HG03354 (cell line): ENCODE measurements at regions not wholly inside any gene's neighbourhood (a gene's known extent, or its start where the extent isn't known, plus 50 kb on each side); places are given as distances from the start of the nearest gene placed in this dataset.
"Not testable (repeated sequence)": the region's sequence is repeated elsewhere in the genome, so short reads cannot be mapped to it uniquely, and the experiment has no call there.

Experiments
- ATAC-seq: cut with Tn5 transposase; IDR thresholded peaks from one replicate; pipeline ENCODE4 v1.9.1; 2021; ENCODE audit warnings: mild to moderate bottlenecking; ENCODE audit not compliant: unreplicated experiment, poor library complexity, severe bottlenecking

GRCh38 chr12:84113666-84114065 is 798.9 kb downstream of the SLC6A15 start:
- no peak for ATAC-seq

GRCh38 chr12:84103886-84104285 is 808.7 kb downstream of the SLC6A15 start:
- not testable (repeated sequence) for ATAC-seq

- not testable (repeated sequence) for ATAC-seq
These were observed 810.6 kb downstream of the SLC6A15 start for GRCh38 chr12:84101963-84102362.

GRCh38 chr12:84099591-84099990 is 813.0 kb downstream of the SLC6A15 start:
- ATAC-seq, result not testable (repeated sequence)

DNA sequence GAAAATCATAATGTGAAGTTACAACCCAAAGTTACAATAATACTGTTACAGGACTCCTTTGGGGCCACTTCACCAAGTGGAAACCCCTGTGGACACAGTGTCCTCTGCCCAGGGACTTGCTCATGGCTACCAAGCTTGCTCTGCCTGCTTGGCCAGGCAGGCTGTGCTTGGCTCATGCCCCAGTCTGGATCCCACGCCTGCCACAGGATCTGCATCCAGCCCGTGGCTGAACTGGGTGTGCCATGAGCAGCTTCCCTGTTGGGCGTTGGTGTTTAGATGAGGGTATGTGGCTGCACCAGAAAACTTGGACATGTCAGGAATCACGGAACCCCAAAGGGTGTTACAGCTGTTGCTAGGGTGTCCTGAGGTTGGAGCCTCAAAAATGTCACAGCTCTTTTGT is 820.9 kb downstream of the SLC6A15 start:
- ATAC-seq, result no peak

- ATAC-seq, result no peak
These were observed 823.2 kb downstream of the SLC6A15 start for GRCh38 chr12:84089356-84089755.

- no peak for ATAC-seq
These were observed 827.6 kb downstream of the SLC6A15 start for GRCh38 chr12:84085046-84085445.

GRCh38 chr12:84079626-84080025 is 833.0 kb downstream of the SLC6A15 start:
- no peak for ATAC-seq

DNA sequence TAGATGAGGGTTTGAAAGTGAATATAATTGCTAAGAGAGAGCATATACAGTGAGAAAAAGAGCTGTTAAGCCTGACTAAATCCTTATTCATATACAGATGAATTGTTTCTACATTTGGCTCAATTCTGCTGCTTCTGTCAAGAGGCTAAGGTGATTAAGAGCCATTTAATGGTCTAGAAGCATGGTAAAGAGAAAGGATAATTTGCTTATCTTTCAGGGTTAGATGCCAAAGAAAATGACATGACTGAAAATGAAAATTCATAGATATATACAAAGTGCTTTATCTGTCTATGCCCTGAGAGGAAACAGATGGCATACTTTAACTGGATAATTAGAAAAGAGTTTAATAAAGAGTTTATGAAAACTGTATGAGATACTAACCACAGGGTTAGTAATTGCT is 834.9 kb downstream of the SLC6A15 start:
- ATAC-seq, result no peak

DNA sequence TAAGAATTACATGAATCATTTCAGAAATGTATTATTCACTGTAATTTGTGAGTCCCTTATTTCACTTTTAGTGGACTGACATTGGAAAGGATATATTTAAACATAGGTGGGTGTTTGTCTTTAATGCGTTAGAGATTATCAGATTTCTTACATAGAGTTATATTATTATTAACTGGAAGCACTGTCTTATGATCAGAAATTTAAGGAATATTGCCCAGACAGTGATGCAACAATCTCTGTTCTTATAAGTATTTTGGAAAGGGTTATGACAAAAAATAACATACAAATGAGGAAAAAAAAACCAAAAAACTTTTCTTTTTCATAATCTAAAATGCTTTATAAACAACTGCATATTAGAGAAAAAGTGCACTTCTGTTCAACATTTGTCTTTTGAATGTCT is 836.6 kb downstream of the SLC6A15 start:
- no peak for ATAC-seq

GRCh38 chr12:84073401-84073800 is 839.2 kb downstream of the SLC6A15 start:
- ATAC-seq, result no peak

- no peak for ATAC-seq
These were observed 839.6 kb downstream of the SLC6A15 start for GRCh38 chr12:84072961-84073360.

DNA sequence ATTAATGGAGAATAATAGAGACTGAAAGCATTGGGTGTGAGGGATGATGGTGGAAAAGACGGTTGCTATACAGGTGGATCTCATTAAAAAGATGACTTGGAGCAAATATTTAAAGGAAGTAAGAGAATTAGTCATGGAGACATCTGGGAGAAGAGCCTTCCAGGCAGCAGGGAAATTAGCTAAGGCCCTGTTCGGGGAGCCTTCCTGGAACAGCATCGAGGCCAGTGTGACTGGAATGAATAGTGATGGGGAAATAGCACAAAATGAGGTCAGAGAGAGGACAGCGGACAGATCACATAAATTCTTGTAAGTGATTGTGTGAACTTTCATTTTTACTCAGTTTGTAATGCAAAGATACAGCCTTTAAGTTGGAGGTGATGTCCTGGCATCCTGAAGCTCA is 842.3 kb downstream of the SLC6A15 start:
- no peak for ATAC-seq

- ATAC-seq, result no peak
These were observed 842.9 kb downstream of the SLC6A15 start for GRCh38 chr12:84069699-84070098.

- no peak for ATAC-seq
These were observed 843.4 kb downstream of the SLC6A15 start for GRCh38 chr12:84069198-84069597.

DNA sequence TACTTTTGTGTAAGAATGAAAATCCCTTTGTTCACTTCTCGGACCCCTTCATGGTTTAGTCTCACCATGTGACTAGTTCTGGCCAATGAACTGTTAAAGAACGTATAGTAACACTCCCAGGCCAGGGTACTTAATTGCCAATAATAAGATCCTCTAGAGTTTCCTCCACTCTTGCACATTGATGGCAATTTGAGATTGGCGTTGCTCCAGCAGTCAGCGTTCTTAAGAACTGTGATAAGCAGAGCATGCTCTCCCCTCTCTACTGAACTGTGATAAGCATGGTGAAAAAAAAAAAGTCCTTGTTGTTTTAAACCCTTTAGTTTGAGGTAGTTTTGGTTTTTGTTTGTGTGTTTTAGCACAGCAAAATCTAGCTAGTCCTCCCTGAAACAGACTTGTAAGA is 854.5 kb downstream of the SLC6A15 start:
- ATAC-seq, result no peak

GRCh38 chr12:84054811-84055210 is 857.8 kb downstream of the SLC6A15 start:
- ATAC-seq, result no peak

GRCh38 chr12:84047881-84048280 is 864.7 kb downstream of the SLC6A15 start:
- no peak for ATAC-seq

DNA sequence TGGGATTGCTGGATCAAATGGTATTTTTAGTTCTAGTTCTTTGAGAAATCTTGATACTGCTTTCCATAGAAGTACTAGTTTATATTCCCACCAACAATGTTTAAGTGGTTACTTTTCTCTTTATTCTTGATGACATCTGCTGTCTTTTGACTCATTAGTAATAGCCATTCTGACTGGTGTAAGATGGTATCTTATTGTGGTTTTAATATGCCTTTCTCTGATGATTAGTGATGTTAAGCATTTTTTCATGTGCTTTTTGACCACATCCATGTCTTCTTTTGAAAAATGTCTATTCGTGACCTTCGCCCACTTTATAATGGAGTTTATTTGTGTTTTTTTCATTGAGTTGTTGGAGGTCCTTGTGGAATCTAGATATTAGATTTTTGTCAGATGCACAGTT is 865.7 kb downstream of the SLC6A15 start:
- ATAC-seq, result no peak

DNA sequence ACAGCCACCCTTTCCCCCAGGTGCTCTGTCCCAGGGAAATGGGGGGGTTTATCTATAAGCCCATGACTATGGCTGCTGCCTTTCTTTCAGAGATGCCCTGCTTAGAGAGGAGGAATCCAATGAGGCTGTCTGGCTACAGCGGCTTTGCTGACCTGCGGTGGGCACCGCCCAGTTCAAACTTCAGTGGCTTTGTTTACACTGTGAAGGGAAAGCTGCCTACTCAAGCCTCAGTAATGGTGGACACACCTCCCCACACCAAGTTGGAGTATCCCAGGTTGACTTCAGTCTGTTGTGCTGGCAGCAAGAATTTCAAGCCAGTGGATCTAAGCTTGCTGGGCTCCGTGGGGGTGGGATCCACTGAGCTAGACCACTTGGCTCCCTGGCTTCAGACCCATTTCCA is 869.2 kb downstream of the SLC6A15 start:
- ATAC-seq, result no peak

- ATAC-seq, result no peak
These were observed 874.4 kb downstream of the SLC6A15 start for GRCh38 chr12:84038242-84038641.

- no peak for ATAC-seq
These were observed 875.7 kb downstream of the SLC6A15 start for GRCh38 chr12:84036912-84037311.

DNA sequence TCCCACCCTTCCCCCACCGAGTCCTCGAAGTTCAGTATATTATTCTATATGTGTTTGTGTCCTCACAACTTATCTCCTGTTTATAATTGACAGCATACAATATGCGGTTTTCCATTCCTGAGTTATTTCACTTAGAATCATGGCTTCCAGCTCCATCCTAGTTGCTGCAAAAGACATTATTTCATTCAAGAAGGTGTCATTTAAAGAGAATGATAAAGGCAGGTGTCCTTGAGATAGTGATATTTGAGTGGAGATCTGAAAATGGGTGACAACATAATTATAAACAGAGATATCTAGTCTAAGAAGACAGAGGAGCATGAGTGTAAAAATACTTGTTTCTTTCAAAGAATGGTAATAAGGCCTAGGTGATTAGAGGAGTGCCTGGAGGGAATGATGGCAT is 876.8 kb downstream of the SLC6A15 start:
- no peak for ATAC-seq
